NCI-H526 (cell line): ENCODE measurements at regions not wholly inside any gene's neighbourhood (a gene's known extent, or its start where the extent isn't known, plus 50 kb on each side); places are given as distances from the start of the nearest gene placed in this dataset.
"Not testable (repeated sequence)": the region's sequence is repeated elsewhere in the genome, so short reads cannot be mapped to it uniquely, and the experiment has no call there.

Experiments used
- DNase-seq, 2 experiments: peaks; one replicate each; lab custom pipeline; 2025; lab: John Stamatoyannopoulos, UW

DNA sequence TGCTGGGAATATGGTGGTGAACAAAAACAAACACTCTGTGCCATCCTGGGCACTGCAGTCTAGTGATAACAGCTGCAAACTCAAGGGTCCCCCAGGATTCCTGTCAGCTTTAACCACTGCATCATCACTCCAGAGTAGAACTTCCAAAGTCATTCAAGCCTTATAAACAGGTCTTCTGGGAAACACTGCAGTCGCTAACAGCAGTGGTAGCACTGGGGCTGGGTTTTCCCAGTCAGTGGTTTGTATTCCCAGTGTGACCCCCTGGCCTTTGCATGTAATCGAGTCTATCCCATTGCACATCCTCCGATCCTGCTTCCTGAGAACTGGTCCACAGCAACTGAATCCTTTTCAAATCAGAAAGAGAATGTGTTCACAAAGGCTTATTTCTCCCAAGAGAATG is 623.5 kb downstream of the EDEM1 start:
- no peak for DNase-seq

DNA sequence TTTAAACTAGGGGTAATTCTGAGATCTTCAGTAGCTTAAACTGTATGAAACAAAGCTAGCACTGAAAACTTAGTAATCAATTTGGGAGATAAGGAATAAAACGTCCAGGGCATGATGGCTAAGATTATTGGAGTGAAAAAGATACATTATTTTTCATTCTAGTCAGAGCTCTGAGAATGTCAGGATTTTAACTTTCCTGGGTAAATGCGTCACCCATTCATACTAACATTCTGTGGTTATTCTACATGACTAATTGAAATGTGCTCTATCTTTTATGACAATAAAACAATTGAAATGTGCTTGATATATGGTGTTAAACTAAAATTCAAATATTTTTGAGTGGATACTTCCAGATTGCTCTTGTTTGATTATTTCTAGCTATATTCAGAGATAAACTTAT is 626.0 kb downstream of the EDEM1 start:
- DNase-seq: no peak

DNA sequence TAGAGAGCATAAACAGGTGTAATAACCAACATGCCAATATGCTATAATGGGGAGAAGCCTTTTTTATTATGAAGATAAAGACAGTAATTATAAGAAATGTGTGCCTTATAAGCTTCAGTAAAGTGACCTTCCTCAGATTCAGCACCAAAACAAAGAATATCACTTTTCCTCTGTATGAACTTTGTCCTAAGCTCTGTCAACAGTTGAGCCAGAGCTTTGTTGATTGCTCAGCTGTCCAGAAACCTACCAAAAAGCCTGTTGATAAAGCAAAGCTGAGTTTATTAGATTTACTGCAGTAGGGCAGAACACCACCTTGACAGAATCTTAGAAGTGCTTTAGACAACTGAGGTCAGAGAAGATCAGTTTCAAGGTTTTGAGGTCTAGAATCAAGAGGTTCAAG is 635.3 kb downstream of the EDEM1 start:
- no peak for DNase-seq

DNA sequence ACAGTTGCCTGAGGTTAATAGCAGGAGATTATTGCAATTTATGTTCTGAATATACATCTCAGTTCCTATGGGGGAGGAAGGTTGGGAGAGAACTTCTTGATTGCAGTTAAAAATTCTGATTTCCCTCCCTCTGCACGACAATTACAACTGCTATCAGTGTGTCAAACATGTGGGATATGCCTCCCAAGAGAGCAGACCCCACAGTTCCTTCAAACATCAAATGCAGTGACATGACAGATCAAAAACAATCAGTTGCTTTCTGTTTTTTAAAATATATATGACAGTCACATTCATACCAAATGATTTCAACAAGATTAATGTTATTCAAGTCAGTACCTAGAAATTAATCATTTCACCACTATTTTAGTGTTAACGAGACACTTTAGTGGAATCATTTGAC is 639.0 kb downstream of the EDEM1 start:
- DNase-seq: no peak

GRCh38 chr3:5828251-5828650 is 640.7 kb downstream of the EDEM1 start:
- DNase-seq: no peak

DNA sequence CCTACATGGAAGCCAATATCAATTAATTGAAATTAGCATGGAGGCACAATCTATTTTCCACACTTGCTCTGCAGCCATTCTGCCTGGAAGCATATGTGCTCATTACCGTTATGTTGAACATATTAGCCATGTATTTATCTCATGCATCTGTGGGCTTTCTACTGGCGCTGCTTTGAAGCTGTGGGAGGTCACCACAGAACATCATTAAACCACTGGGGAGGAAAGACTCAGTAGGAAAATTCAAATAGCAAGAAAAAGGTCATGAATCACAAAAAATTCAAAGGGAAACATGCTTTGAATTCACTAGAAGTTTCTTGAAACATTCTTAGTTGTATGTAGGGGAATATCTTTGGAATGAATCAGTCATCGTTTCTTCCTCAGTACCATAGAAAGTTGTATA is 652.5 kb downstream of the EDEM1 start:
- DNase-seq: no peak

DNA sequence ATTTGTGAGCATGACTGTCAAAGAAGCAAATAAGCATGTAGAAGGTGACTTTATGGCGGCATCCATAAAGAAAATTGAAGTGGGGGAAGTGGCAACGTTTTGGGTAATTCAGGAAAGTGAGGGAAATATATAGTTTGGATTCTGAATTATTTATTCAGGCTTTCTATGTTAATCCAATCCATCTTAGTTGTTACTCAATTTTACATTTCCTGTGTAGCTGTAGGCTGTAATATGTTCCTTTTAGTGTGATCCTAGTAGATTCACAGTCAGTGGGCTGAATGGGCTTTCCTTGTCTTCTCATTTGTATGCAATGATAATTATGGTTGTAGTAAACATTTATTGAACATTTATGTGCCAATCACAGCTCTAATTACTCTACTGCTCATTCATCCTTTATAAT is 654.1 kb downstream of the EDEM1 start:
- no peak for DNase-seq

DNA sequence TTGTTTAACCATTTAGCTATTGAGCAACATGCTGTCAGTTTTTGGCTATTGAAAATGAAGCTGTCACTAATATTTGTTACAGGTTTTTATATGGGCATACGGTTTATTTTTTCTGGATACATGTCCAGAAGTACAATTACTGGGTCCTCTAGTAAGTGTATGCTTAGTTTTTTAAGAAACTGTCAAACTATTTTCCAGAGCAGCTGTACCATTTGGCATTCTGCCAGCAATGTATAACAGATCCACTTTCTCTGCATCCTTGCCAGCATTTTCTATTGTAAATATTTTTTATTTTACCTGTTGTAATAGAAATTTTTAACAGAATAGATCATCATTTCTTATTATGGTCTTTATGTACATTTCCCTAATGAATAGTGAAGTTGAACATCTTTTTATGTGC is 658.8 kb downstream of the EDEM1 start:
- DNase-seq: no peak

DNA sequence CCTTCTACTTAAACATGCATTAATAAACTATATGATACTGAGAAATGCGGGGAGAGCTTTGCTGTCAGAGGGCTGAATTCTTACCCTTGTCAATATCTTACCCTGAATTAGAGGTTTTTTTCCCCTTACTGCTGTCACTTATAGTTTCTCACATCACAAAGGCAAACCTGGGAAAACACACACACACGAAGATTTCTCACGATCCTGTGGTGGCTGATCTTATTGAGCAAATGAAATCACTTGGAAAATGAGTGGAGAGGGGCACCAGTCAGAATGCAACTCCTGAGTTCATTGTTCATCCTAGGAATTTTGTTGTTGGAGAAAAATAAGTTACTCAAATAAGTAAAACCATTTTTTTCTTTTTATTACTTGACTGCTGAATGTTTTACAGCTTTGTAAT is 673.6 kb downstream of the EDEM1 start:
- no peak for DNase-seq

DNA sequence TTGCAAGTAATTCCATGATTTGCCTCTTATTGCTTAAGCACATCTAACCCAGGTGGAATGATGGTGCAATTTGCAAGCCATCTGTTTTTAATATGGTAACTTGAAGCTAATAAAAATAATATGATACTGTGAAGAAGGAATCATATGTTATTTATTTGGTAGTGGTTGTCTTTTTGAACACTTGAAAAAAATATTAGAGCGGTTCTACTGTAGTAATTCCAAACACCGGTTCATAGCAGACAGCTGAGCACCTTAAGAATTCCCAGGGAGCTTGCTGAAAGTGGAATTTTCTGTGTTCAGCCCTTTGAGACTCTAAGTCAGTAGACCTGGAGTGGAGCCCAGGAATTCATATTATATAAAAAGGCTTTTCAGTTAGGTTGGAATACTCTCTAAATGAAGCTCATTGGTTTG is 687.4 kb downstream of the EDEM1 start:
- DNase-seq: no peak

DNA sequence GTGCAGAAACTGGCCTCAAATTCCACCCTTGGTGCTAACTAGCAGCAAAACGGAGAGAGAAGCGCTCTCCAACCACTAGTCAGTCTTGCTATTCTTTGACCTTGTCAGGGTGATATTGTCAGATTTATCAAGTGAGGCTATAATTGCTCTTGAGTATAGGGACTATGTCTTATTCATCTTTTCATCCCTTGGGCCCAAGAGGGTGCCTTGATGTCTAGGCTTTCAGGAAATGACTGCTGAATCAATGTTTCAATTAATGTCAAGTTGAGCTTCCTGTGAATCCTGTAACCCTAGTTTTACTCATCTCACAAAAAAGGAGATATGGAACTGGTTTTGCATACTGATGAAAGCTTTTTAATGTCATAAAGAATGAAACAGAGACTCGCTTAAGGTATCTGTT is 701.3 kb downstream of the EDEM1 start:
- DNase-seq: no peak

- no peak for DNase-seq
Measured at GRCh38 chr3:5889374-5889773, 701.9 kb downstream of the EDEM1 start.

DNA sequence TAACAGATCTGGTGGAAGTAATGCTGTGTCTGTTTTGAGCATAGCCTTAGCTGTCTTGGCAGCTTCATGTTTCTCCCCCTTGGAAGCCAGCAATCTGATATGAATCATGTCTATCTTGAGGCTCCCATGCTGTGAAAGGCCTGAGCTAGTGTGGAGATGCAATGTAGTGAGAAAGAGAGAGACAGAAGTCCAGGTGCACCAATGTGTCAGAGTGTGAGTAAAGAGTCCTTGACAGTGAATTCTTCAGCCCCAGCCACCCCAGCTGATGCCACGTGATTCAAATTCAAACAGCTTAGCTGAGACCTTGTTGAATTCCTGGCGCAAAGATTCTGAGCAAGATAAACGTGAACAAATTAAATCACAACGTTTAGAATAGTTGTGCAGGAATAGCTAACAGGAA is 704.2 kb downstream of the EDEM1 start:
- no peak for DNase-seq

DNA sequence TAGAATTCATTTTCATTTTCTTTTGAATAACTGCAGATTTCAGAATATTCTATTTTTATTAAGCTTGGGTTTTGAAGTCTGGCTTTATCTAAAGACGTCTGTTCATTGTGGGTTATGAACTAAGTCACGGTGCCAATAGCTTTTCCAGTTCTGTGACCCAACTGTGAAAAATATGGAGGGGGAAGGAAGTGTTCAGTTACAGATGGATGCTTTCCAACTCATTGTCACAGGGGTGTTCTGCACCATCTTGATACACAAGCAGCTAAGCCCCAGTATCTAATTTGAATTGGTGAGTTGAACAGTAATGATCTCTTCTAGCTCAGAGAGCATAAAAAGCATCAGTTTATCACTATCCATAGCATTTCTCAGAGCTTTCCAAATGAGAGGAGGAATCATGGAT is 710.6 kb downstream of the EDEM1 start:
- DNase-seq: no peak

DNA sequence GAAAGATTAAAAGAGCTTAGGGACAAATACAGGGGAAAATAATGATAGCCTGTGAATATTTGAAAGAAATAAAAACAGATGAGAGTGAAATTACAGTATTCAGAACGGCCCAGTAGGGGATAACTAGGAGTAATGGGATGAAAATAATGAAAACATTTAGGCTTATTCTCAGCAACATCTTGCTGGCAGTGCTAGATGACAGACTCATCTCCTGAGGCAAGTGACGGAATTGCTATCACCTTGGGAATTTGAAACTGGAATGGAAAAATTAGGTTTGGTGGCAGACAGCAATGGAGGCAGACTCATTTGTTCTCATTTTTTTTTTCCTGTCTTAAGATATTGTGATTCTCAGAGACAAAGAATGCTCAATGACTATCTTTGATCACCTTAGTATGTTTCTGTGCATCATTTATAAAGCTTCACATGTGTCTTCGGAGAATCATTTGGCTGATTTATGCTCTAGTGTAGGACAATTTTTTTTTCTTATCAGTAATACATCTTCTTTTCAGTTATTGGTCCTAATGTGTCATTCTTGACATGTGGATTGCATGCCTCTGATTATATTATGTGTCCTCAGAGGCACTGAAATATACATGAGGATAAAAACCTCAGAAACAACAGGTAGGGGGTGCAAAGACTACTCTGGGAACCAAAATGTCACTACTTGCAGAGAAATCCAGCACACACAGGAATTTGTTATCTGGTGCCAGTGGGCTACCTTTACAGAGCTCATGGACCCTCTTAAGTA is 711.7 kb downstream of the EDEM1 start:
- no peak for DNase-seq

DNA sequence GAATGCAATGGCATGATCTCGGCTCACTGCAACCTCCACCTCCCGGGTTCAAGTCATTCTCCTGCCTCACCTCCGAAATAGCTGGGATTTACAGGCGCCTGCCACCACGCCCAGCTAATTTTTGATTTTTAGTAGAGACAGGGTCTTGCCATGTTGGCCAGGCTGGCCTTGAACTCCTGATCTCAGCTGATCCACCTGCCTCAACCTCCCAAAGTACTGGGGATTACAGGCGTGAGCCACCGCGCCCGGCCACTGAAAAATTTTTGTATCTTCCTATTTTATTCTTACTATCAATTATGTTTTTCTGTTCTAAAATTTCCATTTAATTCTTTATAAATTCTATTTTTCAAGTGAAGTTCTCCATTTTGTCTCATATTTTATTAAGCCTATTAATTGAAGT is 730.4 kb downstream of the EDEM1 start:
- DNase-seq: no peak

GRCh38 chr3:5918626-5919025 is 731.1 kb downstream of the EDEM1 start:
- DNase-seq: no peak

DNA sequence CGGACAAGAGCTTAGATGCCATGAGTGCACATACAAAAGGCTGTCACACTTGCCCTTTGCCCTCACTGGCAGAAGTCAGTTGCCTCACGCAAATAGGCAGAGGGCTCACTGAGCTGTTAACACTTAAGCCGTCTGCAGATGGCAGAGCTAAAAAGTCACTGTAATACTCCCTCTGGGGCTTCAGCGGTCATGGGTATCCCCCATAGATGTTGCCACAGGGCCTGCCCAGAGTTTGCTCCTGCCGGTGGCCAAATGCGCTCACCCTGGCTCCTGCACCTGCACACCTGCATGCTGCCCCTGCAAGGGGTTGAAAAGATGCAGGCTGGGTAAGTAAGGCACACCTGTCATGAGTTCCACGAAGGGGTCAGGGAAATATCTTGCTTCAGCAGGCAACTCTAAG is 741.5 kb downstream of the EDEM1 start:
- DNase-seq: no peak

DNA sequence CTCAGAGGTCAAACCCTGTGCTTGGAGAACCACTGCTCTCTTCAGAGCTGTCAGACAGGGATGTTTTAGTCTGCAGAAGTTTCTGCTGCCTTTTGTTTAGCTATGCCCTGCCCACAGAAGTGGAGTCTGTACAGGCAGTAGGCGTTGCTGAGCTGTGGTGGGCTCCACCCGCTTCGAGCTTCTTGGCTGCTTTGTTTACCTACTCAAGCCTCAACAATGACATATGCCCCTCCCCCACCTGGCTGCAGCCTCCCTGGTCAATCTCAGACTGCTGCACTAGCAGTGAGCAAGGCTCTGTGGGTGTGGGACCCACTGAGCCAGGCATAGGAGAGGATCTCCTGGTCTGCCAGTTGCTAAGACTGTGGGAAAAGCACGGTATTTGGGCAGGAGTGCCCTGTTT is 756.6 kb downstream of the EDEM1 start:
- DNase-seq: not testable (repeated sequence)

GRCh38 chr3:5948084-5948483 is 760.6 kb downstream of the EDEM1 start:
- DNase-seq: no peak

DNA sequence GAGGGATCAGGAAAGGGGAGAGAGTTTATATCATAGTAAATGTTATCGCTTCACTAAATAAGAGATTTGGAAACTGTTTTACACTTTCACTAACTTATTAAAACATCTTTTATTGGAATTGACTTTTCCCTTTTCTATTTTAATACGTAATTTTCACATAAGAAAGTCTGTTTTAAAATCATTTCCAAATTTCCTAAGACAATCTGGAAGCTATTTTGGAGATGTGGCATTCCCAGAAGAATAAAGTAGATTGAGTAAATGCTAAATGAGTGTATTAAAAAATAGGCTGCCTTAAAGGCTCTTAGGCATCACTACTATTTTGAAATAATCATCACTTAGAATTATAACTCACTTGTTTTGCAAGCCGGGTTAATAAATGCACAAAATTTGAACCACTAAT is 763.5 kb downstream of the EDEM1 start:
- DNase-seq: no peak

GRCh38 chr3:5972586-5972985 is 785.1 kb downstream of the EDEM1 start:
- DNase-seq: no peak

DNA sequence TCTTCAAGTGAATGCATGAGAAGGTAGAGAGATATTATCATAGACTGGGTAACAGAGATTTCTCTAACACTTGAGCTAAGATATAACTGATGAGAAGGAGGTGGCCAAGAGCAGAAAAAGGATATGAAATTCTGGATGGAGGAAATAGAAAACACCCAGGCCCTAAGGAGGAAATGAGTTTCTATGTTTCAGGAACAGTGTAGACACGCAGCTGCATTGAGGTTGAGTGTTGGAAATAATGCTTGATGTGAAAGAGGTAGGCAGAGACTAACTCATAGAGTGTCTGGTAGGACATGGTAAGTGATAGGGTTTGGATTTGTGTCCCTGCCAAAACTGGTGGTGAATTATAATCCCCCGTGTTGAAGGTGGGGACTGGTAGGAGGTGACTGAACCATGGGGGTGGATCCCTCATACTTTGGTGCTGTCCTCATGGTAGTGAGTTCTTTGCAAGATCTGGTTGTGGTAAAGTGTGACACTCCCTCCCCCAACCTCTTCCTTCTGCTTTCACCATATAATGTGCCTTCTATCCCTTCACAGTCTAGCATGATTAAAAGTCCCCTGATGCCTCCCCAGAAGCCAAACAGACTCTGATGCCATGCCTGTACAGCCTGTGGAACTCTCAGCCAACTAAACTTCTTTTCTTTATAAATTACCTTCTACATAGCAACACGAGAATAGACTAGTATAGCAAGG is 787.3 kb downstream of the EDEM1 start:
- no peak for DNase-seq

- DNase-seq: no peak
Measured at GRCh38 chr3:5977331-5977730, 789.8 kb downstream of the EDEM1 start.
